DMS 273 (cell line): ENCODE measurements at regions not wholly inside any gene's neighbourhood (a gene's known extent, or its start where the extent isn't known, plus 50 kb on each side); places are given as distances from the start of the nearest gene placed in this dataset.
"Not testable (repeated sequence)": the region's sequence is repeated elsewhere in the genome, so short reads cannot be mapped to it uniquely, and the experiment has no call there.

Source experiments
- DNase-seq: peaks from one replicate; lab custom pipeline; 2025; ENCODE audit not compliant: unreplicated experiment; lab: John Stamatoyannopoulos, UW

- DNase-seq: no peak
Observed at GRCh38 chr18:10114717-10115463, 201.1 kb downstream of the VAPA start.

- DNase-seq: no peak
Observed at GRCh38 chr18:10116574-10116973, 202.8 kb downstream of the VAPA start.

GRCh38 chr18:10119528-10119927 lies 205.7 kb downstream of the VAPA start:
- DNase-seq: no peak

- DNase-seq: no peak
Observed at GRCh38 chr18:10119991-10120390, 206.2 kb downstream of the VAPA start.

- no peak for DNase-seq
Observed at GRCh38 chr18:10120622-10121021, 206.8 kb downstream of the VAPA start.

- DNase-seq: no peak
Observed at GRCh38 chr18:10121028-10121427, 207.2 kb downstream of the VAPA start.

GRCh38 chr18:10121786-10122515 lies 208.1 kb downstream of the VAPA start:
- peak; percentile 74 for DNase-seq

GRCh38 chr18:10122988-10123950 lies 209.5 kb downstream of the VAPA start:
- no peak for DNase-seq

- DNase-seq: no peak
Observed at GRCh38 chr18:10124071-10124470, 210.3 kb downstream of the VAPA start.

- DNase-seq: no peak
Observed at GRCh38 chr18:10124557-10124956, 210.7 kb downstream of the VAPA start.

GRCh38 chr18:10124967-10125366 lies 211.2 kb downstream of the VAPA start:
- no peak for DNase-seq

GRCh38 chr18:10127729-10128128 lies 213.9 kb downstream of the VAPA start:
- no peak for DNase-seq

- no peak for DNase-seq
Observed at GRCh38 chr18:10128921-10129501, 215.2 kb downstream of the VAPA start.

- DNase-seq: no peak
Observed at GRCh38 chr18:10130606-10131005, 216.8 kb downstream of the VAPA start.

- peak; percentile 44 for DNase-seq
Observed at GRCh38 chr18:10131081-10131459, 217.3 kb downstream of the VAPA start.

GRCh38 chr18:10131460-10132395 lies 217.9 kb downstream of the VAPA start:
- peak; percentile 59 for DNase-seq

GRCh38 chr18:10133516-10133915 lies 219.7 kb downstream of the VAPA start:
- no peak for DNase-seq

GRCh38 chr18:10134204-10134603 lies 220.4 kb downstream of the VAPA start:
- DNase-seq: no peak

GRCh38 chr18:10134749-10135148 lies 220.9 kb downstream of the VAPA start:
- not testable (repeated sequence) for DNase-seq
